ENCODE measurements at regions not wholly inside any gene's neighbourhood (a gene's known extent, or its start where the extent isn't known, plus 50 kb on each side); places are given as distances from the start of the nearest gene placed in this dataset.

DNA sequence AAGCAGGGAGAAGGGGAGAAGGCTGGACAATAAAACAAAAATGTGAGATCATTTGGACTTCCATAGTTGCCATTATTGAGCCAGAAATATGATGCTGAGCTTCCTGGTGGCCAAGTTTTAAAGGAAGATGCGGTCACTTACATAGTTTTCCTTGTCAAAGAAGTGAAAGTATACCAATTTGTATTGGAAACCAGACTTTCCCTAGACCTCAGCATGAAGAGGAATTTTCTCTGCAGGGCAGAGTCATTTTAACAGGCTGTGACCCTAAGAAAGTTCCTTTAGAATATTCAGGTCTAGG lies 111.0 kb downstream of the GATA6 start:
- no peak for TF ChIP-seq CTCF (IDR thresholded peaks at IDR 0.05 in 4 of 5, conservative IDR thresholded peaks at IDR 0.05 in 1 of 5)
- TF ChIP-seq POLR2A (IDR thresholded peaks at IDR 0.05) = no peak
